SIG-M5 treated with dmso at 0.1 percent for 504 hours (cell line): ENCODE measurements at regions not wholly inside any gene's neighbourhood (a gene's known extent, or its start where the extent isn't known, plus 50 kb on each side); places are given as distances from the start of the nearest gene placed in this dataset.
A peak's percentile ranks its signal among the peaks of the same experiment; 100 is the strongest.

ENCODE experiments used
- DNase-seq: peaks from one replicate; lab custom pipeline; 2025; ENCODE audit not compliant: unreplicated experiment; lab: John Stamatoyannopoulos, UW

DNA sequence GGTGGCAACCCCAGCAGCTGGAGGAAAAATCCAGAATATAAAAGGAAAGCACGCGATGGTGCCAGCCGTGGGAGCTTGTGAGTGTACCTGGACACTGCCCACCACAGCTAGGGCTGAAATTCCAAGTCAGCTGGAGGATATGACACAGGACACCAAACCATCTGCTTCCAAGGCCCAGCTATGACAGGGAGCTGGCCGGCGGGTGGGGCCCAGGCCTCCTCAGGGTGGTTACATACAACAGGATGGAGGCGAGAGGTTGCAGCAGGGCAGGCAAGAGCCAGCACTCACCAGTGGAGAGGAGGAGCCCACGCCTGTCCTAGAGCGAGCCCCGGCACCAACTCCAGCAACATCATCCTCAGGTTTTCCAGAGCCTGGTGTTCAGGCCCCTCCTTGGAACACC, 163.2 kb upstream of the RPL38 start:
- DNase-seq, result no peak

- no peak for DNase-seq
Observed at GRCh38 chr17:74040729-74041128, 162.7 kb upstream of the RPL38 start.

DNA sequence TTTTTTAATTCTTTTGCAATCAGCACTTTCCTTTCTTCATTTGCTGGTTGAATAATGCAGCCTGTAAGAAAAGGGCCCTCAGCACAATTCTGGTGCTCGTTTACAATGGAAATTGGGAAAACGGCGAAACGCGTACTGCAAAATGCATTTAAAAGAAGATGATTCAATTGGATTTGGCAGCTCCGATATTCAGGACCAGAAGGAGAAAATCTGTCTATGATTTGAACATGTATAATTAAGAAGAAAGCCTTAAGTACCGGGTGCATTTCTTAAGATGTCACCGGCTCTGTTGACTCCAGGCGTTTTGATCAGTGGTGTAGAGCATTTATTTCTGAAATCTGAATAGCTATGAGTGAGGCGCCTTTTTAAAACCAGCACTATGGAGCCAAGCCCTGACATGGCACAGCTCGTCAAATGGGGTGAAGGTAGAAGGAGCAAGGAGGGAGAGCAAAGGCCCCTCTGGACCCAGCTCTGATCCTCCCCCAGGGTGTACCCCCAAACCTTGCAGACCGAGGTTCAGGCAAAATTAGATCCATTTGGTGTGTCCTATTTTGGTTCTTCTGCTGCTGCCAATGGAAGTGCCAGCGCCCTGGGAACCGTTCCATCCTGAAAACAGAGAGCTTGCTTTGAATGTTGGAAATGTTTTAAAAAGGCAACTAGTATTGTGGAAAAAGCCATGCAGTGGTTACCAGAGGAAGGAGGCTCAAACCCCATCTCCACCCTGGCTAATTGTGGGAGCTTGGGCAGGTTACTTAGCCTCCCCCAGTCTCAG, 161.4 kb upstream of the RPL38 start:
- DNase-seq, result no peak

- DNase-seq, result peak; percentile 25
Observed at GRCh38 chr17:74042744-74043486, 160.6 kb upstream of the RPL38 start.

DNA sequence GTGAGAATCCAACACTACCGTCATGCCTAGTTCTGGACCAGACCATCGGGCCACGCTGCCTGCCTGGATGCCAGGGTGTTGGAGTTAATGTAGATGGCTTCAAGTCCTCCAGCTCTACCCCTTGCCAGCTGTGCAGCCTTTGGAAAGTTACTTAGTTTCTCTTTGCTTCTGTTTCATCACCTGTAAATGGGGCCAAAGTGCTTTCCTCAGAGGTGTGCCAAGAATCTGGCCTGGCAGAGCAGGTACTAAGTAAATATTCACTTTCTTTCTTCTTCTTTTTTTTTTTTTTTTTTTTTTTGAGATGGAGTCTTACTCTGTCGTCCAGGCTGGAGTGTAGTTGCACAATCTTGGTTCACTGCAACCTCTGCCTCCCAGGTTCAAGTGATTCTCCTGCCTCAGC, 159.5 kb upstream of the RPL38 start:
- no peak for DNase-seq

- peak; percentile 32 for DNase-seq
Observed at GRCh38 chr17:74045608-74046280, 157.7 kb upstream of the RPL38 start.

DNA sequence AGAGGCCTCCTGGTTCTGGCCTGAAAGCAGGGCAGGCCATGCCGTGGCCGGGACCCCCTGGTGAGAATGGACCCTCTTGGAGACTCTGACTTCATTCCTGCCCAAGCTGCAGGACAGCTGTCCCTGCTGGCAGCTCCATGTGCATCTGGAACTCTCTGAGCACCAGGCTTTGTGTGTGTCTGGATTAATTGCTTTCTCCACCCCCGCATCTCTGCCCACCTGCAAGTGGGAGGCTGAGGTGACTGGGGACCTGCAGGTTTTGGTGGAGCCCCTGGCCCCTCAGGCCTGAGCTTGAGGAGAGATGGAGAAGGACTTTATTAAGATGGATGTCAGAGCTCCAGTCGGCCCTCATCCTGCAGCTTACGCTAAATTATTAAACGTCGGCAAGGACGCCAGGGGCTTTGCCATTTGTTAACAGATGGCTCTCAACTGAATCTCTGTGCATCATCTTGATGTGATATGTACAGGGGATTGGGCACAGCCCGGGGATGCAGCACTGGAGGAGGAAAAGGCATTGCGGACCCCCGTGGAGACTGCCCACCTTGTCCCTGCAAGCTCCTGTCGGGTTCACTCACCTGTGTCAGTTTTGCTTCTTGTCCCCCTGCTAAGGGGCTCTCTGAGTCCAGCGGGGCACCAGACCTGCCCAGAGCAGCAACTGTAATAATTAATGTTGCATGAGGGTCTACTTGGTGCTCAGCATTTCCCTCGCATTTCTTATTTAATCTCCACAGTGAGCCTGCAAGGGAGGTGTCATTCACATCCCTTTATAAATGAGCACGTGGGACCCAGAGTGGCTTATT, 154.1 kb upstream of the RPL38 start:
- DNase-seq, result no peak

DNA sequence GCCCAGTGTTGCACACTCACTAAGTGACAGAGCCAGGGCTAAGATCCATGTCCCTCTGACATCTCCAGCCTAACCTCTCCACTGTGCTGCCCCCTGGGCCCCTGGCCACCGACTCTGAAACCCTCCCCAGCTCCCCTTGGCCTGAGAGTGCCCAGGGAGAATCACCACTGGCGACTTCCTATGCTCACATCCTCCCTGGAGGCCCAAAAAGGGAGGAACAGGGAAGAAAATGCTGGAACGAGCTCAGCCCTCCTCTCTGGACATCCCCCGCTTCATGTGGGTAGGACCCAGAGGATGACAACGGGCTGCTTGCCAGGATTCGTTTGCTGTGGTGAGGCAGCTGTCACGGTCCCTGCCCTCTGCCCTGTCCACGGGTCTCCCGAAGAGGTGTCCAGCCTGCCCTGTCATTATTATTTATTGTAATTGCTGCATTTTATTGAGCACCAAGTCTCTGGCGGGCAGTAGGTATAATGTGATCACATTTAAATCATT, 153.5 kb upstream of the RPL38 start:
- no peak for DNase-seq

GRCh38 chr17:74051348-74051747, 152.1 kb upstream of the RPL38 start:
- DNase-seq, result no peak

- no peak for DNase-seq
Observed at GRCh38 chr17:74052993-74053711, 150.3 kb upstream of the RPL38 start.

GRCh38 chr17:74053712-74054078, 149.8 kb upstream of the RPL38 start:
- DNase-seq, result no peak

- DNase-seq, result no peak
Observed at GRCh38 chr17:74054249-74054648, 149.2 kb upstream of the RPL38 start.

- DNase-seq, result no peak
Observed at GRCh38 chr17:74055508-74056160, 147.8 kb upstream of the RPL38 start.

GRCh38 chr17:74059479-74060240, 143.8 kb upstream of the RPL38 start:
- no peak for DNase-seq

- no peak for DNase-seq
Observed at GRCh38 chr17:74061758-74062157, 141.7 kb upstream of the RPL38 start.

- DNase-seq, result no peak
Observed at GRCh38 chr17:74062234-74062633, 141.2 kb upstream of the RPL38 start.

DNA sequence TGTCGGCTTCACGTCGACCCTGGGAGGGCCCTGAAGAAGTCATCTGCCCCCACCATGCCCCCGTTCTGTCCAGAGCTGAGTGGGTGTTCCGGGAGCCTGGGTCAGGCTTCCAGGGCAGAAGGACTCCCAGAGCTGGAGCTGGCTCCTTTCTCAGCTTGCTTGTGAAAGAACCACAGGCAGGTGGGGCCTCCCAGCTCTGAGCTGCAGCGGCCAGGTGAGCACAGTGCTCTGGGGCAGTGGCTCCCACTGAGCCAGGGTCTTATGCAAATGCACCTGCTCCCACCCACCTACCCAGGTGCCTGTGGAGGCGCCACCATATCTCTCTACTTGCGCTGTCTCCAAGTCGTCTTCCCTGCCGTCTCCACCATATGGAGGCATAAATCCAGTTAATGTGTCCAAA, 140.0 kb upstream of the RPL38 start:
- no peak for DNase-seq

GRCh38 chr17:74070374-74070773, 133.1 kb upstream of the RPL38 start:
- DNase-seq, result no peak

DNA sequence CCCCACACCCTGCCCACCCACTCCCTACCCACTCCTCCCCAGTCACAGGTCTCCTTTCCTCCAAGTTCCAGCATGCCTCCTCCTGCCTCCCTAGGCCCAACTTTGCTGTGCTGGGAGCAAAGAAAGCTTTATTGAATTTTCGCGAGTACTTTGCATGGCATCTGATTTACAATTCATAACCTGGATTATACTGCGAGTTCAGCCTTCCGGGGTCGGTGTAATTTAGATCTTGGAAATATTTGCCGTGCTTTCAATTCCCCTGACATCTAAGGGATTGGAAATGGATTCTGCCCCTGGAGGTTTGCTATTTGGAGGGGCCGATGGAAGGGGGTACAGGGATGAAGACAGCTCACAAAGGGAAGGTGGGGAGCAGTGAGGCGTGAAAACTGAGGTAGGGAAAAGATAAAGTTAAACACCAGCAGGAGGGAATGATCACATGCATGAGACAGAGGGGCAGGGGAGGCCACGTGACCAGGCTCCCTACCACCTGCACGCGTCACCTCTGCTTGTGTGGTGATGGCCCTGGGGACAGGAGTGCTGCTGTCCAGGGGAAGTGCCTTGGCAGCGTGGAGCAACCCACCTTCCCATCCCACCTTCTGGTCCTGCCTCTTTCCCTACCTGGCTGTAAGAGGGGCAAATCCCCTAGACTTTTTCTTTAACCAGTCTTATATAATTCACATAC, 132.3 kb upstream of the RPL38 start:
- DNase-seq, result no peak
